SK-N-SH (cell line): ENCODE measurements at regions not wholly inside any gene's neighbourhood (a gene's known extent, or its start where the extent isn't known, plus 50 kb on each side); places are given as distances from the start of the nearest gene placed in this dataset.

Experiments
- CTCF ChIP-seq: fragments of 200-600 bp; sonication (generic); IDR thresholded peaks from 2 replicates; pipeline ENCODE4 v1.6.1; 2017; ENCODE audit warnings: antibody characterized with exemption, mild to moderate bottlenecking, moderate library complexity
- EP300 ChIP-seq, 2 experiments: IDR thresholded peaks; 2 replicates each; pipeline versions ENCODE4 v1.4.0 to v1.6.1; 2012; ENCODE audit warnings: borderline replicate concordance in 1 of 2, low read depth in 1 of 2, low read length in 1 of 2
- FOXM1 ChIP-seq: IDR thresholded peaks from 2 replicates; pipeline ENCODE4 v1.4.0; 2012; ENCODE audit warnings: low read depth, mild to moderate bottlenecking
- JUND ChIP-seq: IDR thresholded peaks from 2 replicates; pipeline ENCODE4 v1.4.0; 2012
- NFIC ChIP-seq: IDR thresholded peaks from 2 replicates; pipeline ENCODE4 v1.4.0; 2012; ENCODE audit warnings: borderline replicate concordance
- POLR2AphosphoS5 ChIP-seq: IDR thresholded peaks from 2 replicates; pipeline ENCODE4 v1.6.1; 2012; ENCODE audit warnings: low read depth, low read length
- RFX5 ChIP-seq: IDR thresholded peaks from 2 replicates; pipeline ENCODE4 v1.6.1; 2012; ENCODE audit warnings: mild to moderate bottlenecking, improper control_type of control experiment, low read length
- TCF12 ChIP-seq: IDR thresholded peaks from 2 replicates; pipeline ENCODE4 v1.4.0; 2012
- USF2 ChIP-seq: fragments of 150-350 bp; IDR thresholded peaks from 2 replicates; pipeline ENCODE4 v1.6.1; 2017; ENCODE audit warnings: antibody characterized with exemption, low read length, low read depth, borderline replicate concordance
- YY1 ChIP-seq: IDR thresholded peaks from 2 replicates; pipeline ENCODE4 v1.4.0; 2012; ENCODE audit warnings: low read depth, mild to moderate bottlenecking
- TF ChIP-seq, protein P1 (sequence below): IDR thresholded peaks from 2 replicates; pipeline ENCODE4; 2012
- TF ChIP-seq, protein P2 (sequence below): fragments of 150-350 bp; IDR thresholded peaks from 2 replicates; pipeline ENCODE4 v1.6.1; 2016; ENCODE audit warnings: mild to moderate bottlenecking, low read depth, low read length
- TF ChIP-seq, protein P3 (sequence below): IDR thresholded peaks from 2 replicates; pipeline ENCODE4 v1.4.0; 2012; ENCODE audit warnings: low read depth

DNA sequence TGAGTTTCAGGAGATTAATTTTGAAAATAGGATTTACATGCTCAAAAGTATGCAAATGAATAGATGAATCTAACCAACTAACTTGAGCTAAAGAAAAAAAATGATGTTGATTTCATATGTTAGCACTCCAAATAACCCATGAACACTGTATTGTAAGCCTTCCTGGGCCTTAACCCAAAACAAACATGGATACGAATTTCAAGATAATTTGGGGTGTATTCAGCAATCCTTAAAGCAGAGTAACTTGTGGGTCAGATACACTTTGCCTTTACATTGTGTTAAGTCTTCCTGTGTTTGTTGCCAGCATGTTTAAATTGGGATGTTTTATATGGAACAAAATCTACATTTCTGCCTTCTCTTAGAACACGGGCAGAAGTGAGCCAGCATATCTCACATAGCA lies 124.2 kb upstream of the WDR11 start:
- TF ChIP-seq POLR2AphosphoS5: no peak
- TF ChIP-seq, protein P1, sequence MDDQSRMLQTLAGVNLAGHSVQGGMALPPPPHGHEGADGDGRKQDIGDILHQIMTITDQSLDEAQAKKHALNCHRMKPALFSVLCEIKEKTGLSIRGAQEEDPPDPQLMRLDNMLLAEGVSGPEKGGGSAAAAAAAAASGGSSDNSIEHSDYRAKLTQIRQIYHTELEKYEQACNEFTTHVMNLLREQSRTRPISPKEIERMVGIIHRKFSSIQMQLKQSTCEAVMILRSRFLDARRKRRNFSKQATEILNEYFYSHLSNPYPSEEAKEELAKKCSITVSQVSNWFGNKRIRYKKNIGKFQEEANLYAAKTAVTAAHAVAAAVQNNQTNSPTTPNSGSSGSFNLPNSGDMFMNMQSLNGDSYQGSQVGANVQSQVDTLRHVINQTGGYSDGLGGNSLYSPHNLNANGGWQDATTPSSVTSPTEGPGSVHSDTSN: no peak
- TF ChIP-seq, protein P2, sequence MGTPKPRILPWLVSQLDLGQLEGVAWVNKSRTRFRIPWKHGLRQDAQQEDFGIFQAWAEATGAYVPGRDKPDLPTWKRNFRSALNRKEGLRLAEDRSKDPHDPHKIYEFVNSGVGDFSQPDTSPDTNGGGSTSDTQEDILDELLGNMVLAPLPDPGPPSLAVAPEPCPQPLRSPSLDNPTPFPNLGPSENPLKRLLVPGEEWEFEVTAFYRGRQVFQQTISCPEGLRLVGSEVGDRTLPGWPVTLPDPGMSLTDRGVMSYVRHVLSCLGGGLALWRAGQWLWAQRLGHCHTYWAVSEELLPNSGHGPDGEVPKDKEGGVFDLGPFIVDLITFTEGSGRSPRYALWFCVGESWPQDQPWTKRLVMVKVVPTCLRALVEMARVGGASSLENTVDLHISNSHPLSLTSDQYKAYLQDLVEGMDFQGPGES: no peak
- TF ChIP-seq CTCF: no peak
- no peak for TF ChIP-seq NFIC
- no peak for TF ChIP-seq TCF12
- TF ChIP-seq, protein P3, sequence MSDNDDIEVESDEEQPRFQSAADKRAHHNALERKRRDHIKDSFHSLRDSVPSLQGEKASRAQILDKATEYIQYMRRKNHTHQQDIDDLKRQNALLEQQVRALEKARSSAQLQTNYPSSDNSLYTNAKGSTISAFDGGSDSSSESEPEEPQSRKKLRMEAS: no peak
- TF ChIP-seq FOXM1: no peak
- no peak for TF ChIP-seq RFX5
- TF ChIP-seq USF2: no peak
- no peak for TF ChIP-seq JUND
- TF ChIP-seq EP300 (IDR thresholded peaks at IDR 0.05; ENCODE audit: borderline replicate concordance in 1 of 2, low read depth in 1 of 2, low read length in 1 of 2): no peak
- TF ChIP-seq YY1: no peak
